K562 (cell line): ENCODE measurements at regions not wholly inside any gene's neighbourhood (a gene's known extent, or its start where the extent isn't known, plus 50 kb on each side); places are given as distances from the start of the nearest gene placed in this dataset.
A peak's percentile ranks its signal among the peaks of the same experiment; 100 is the strongest.
"Not testable (repeated sequence)": the region's sequence is repeated elsewhere in the genome, so short reads cannot be mapped to it uniquely, and the experiment has no call there.

Source experiments
- ATAC-seq: fragments of 200-7000 bp; cut with Tn5 transposase; 3 replicates; pipeline ENCODE4 v1.9.1; 2020; ENCODE audit warnings: moderate library complexity
- BruUV-seq: library from RNA; stranded (reverse); fragments of 400-500 nt; replicated peaks from 2 replicates; lab custom pipeline; 2021; lab: Mats Ljungman, UMichigan
- CTCF ChIA-PET: fragments of 300-600 bp; formaldehyde crosslinking; extraction: SDS; loops from one replicate; lab custom pipeline; 2021; ENCODE audit warnings: low intra/inter-chr PET ratio; lab: Yijun Ruan, JAX
- POLR2A ChIA-PET: fragments of 300-600, 350-650 bp; sonication (Branson Sonifier 250); formaldehyde crosslinking; extraction: SDS; loops from one replicate; lab custom pipeline; 2021; ENCODE audit warnings: antibody characterized with exemption, inconsistent platforms; lab: Yijun Ruan, JAX
- DNase-seq, 4 experiments: peaks; one replicate each; pipeline versions ENCODE4 v3.0.0 to v3.0.0-alpha.2; 2011 to 2018; ENCODE audit warnings: low spot score in 3 of 4, mixed read lengths in 3 of 4; ENCODE audit errors: extremely low read depth in 1 of 4
- FAIRE-seq: peaks from 2 replicates; lab custom pipeline; 2011; peaks lifted over from hg19 to GRCh38; lab: Jason Lieb, UNC
- H2AFZ ChIP-seq: 2 replicates; pipeline ENCODE4 v1.6.0; 2011; ENCODE audit warnings: low read depth, low read length, control low read depth, inconsistent platforms
- H3K27ac ChIP-seq: fragments of 200-600 bp; 3 replicates; pipeline ENCODE4 v1.8.0; 2011; ENCODE audit warnings: low read depth, mild to moderate bottlenecking, control low read depth, inconsistent platforms, low read length, moderate library complexity, mixed read lengths; ENCODE audit errors: extremely low read depth
- H3K27me3 ChIP-seq, 2 experiments: fragments of 300-600 bp in 1 of 2; 2 replicates in 1 of 2; 3 replicates in 1 of 2; pipeline versions ENCODE4 v1.6.0 to v1.8.0; 2011; ENCODE audit warnings: inconsistent platforms in 2 of 2, low read length in 2 of 2, mild to moderate bottlenecking in 1 of 2, mixed read lengths in 1 of 2, moderate library complexity in 1 of 2; ENCODE audit not compliant: control insufficient read depth in 2 of 2, insufficient read depth in 2 of 2
- H3K36me3 ChIP-seq: fragments of 300-600 bp; 3 replicates; pipeline ENCODE4 v1.8.0; 2011; ENCODE audit warnings: mild to moderate bottlenecking, low read length, inconsistent platforms; ENCODE audit not compliant: control insufficient read depth, insufficient read depth
- H3K4me1 ChIP-seq, 2 experiments: fragments of 200-600 bp in 1 of 2; replicated peaks in 1 of 2; 2 replicates in 1 of 2; 3 replicates in 1 of 2; pipeline versions ENCODE4 v1.5.1 to v1.8.0; 2011; ENCODE audit warnings: inconsistent platforms in 2 of 2, low read length in 2 of 2, mild to moderate bottlenecking in 1 of 2, mixed read lengths in 1 of 2, moderate library complexity in 1 of 2; ENCODE audit not compliant: control insufficient read depth in 2 of 2, insufficient read depth in 2 of 2
- H3K4me2 ChIP-seq: 2 replicates; pipeline ENCODE4 v1.6.1; 2011; ENCODE audit warnings: low read length, control low read depth, inconsistent platforms, mixed read lengths; ENCODE audit not compliant: insufficient read depth
- H3K4me3 ChIP-seq: fragments of 200-600 bp; sonication (generic), shearing (Covaris generic); 2 replicates; pipeline ENCODE4 v1.5.1; 2016; ENCODE audit warnings: control low read depth, inconsistent platforms
- H3K79me2 ChIP-seq: fragments of 200-600 bp; 3 replicates; pipeline ENCODE4 v1.8.0; 2011; ENCODE audit warnings: low read length, inconsistent platforms; ENCODE audit not compliant: control insufficient read depth, insufficient read depth
- H3K9ac ChIP-seq, 2 experiments: 2 replicates each; pipeline versions ENCODE4 v1.6.0 to v1.6.1; 2011; ENCODE audit warnings: low read depth in 2 of 2, low read length in 2 of 2, control low read depth in 1 of 2, inconsistent platforms in 1 of 2, mild to moderate bottlenecking in 1 of 2, mixed read lengths in 1 of 2; ENCODE audit not compliant: insufficient read depth in 1 of 2
- H3K9me1 ChIP-seq: one replicate; pipeline ENCODE4 v1.6.0; 2011; ENCODE audit warnings: inconsistent platforms, mild to moderate bottlenecking, low read length, moderate library complexity; ENCODE audit not compliant: control insufficient read depth, insufficient read depth
- H3K9me3 ChIP-seq: replicated peaks from 2 replicates; pipeline ENCODE4 v1.5.1; 2011; ENCODE audit warnings: low read depth, low read length, inconsistent platforms; ENCODE audit not compliant: control insufficient read depth, insufficient read depth
- H4K20me1 ChIP-seq: replicated peaks from 2 replicates; pipeline ENCODE4 v1.6.1; 2011; ENCODE audit warnings: low read length, inconsistent platforms, mixed read lengths; ENCODE audit not compliant: control insufficient read depth, insufficient read depth
- CREM ChIP-seq: IDR thresholded peaks from 2 replicates; pipeline ENCODE4 v1.6.1; 2014; ENCODE audit warnings: antibody characterized with exemption, low read depth
- ZNF395 ChIP-seq: fragments of 200-800 bp; sonication (Bioruptor generic); IDR thresholded peaks from 2 replicates; pipeline ENCODE4 v1.6.1; 2017; ENCODE audit warnings: missing genetic modification characterization, missing compliant biosample characterization
- whole genome bisulfite sequencing: fragments of 100-300 bp; shearing (Covaris generic); methylation state at CpG from one replicate; pipeline ENCODE4 v1.1.6; 2016; ENCODE audit warnings: low coverage, mixed read lengths; ENCODE audit not compliant: insufficient coverage; ENCODE audit errors: missing lambda C conversion rate; 5-methylcytosine and 5-hydroxymethylcytosine counted together
- in situ Hi-C: fragments of 300-500 bp; cut with MboI; formaldehyde crosslinking; loops from 4 replicates; pipeline ENCODE4 v1.15.0; 2018; ENCODE audit warnings: inconsistent platforms, mixed read lengths
- intact Hi-C: fragments of 100-400 bp; cut with micrococcal nuclease; formaldehyde crosslinking; loops from 2 replicates; pipeline ENCODE4 v1.14.2; 2022

GRCh38 chr3:195960971-195961775 is 52.8 kb upstream of the TNK2 start (continued):
- peak; percentile 10; the same call in 1 of the 2 replicates for TF ChIP-seq CREM
- peak; percentile 77; the same call in 1 of the 2 replicates for TF ChIP-seq ZNF395 (CRISPR knock-in tag)
- TF ChIP-seq, all 486 proteins: peak for 16; not testable (repeated sequence) for 470

- H3K9ac ChIP-seq, H2AFZ ChIP-seq, intact Hi-C loops, H3K9me3 ChIP-seq, H4K20me1 ChIP-seq, H3K4me3 ChIP-seq, H3K4me2 ChIP-seq, POLR2A ChIA-PET, H3K79me2 ChIP-seq, H3K9me1 ChIP-seq, DNase-seq, FAIRE-seq, BruUV-seq, ATAC-seq, CTCF ChIA-PET, in situ Hi-C loops, H3K4me1 ChIP-seq, H3K27ac ChIP-seq, H3K27me3 ChIP-seq: not testable (repeated sequence)
- peaks cover 29% of the 10 kb centered on the region; the same call in 1 of the 3 replicates for H3K36me3 ChIP-seq
- WGBS: 68% methylated on average over 2 of the region's 2 CpGs
Measured at GRCh38 chr3:195960164-195960563, 51.8 kb upstream of the TNK2 start.

GRCh38 chr3:195959367-195960157 is 51.2 kb upstream of the TNK2 start:
- intact Hi-C loops: loop anchor here (5.0 kb wide), 1 partner anchor 267 kb away; no protein-coding TSS in a partner anchor
- WGBS: 69% methylated on average over 4 of the region's 15 CpGs
- BruUV-seq: TSS peak; percentile 36
- H3K27ac ChIP-seq, FAIRE-seq, in situ Hi-C loops, H3K79me2 ChIP-seq, H3K9me3 ChIP-seq, DNase-seq, H3K9me1 ChIP-seq, H3K4me1 ChIP-seq, H3K4me2 ChIP-seq, H4K20me1 ChIP-seq, ATAC-seq, H3K4me3 ChIP-seq, H3K9ac ChIP-seq, H2AFZ ChIP-seq, CTCF ChIA-PET, H3K27me3 ChIP-seq, POLR2A ChIA-PET: not testable (repeated sequence)
- H3K36me3 ChIP-seq: peaks cover 23% of the 10 kb centered on the region; the same call in 1 of the 3 replicates
